Effector memory CD8-positive, alpha-beta T cell (primary cell): ENCODE measurements at regions not wholly inside any gene's neighbourhood (a gene's known extent, or its start where the extent isn't known, plus 50 kb on each side); places are given as distances from the start of the nearest gene placed in this dataset.
"Not testable (repeated sequence)": the region's sequence is repeated elsewhere in the genome, so short reads cannot be mapped to it uniquely, and the experiment has no call there.

ENCODE experiments used
- ATAC-seq: fragments of 150-1000 bp; cut with Tn5 transposase; replicated peaks from 2 replicates; pipeline ENCODE4 v1.10.0; 2021; ENCODE audit warnings: mild to moderate bottlenecking, moderate library complexity
- DNase-seq, 3 experiments: peaks; one replicate each; pipeline ENCODE4 v3.0.0; 2021
- H3K27ac Mint-ChIP-seq, 2 donors: one replicate each; pipeline ENCODE4 v1.8.0; 2022; ENCODE audit warnings: mild to moderate bottlenecking in 2 of 2, mixed read lengths in 2 of 2, moderate library complexity in 2 of 2
- H3K27me3 Mint-ChIP-seq, 2 donors: one replicate each; pipeline ENCODE4 v1.8.0; 2022; ENCODE audit warnings: mixed read lengths in 2 of 2
- H3K36me3 Mint-ChIP-seq: one replicate; pipeline ENCODE4 v1.8.0; 2022; ENCODE audit warnings: mild to moderate bottlenecking, moderate library complexity, mixed read lengths; ENCODE audit not compliant: insufficient read depth
- H3K4me1 Mint-ChIP-seq, 2 donors: one replicate each; pipeline ENCODE4 v1.8.0; 2022; ENCODE audit warnings: low read depth in 2 of 2, mixed read lengths in 2 of 2
- H3K4me3 Mint-ChIP-seq, 2 donors: one replicate each; pipeline ENCODE4 v1.8.0; 2022; ENCODE audit warnings: mild to moderate bottlenecking in 2 of 2, mixed read lengths in 2 of 2, moderate library complexity in 2 of 2
- H3K9me3 Mint-ChIP-seq, 2 donors: one replicate each; pipeline ENCODE4 v1.8.0; 2022; ENCODE audit warnings: mixed read lengths in 2 of 2

DNA sequence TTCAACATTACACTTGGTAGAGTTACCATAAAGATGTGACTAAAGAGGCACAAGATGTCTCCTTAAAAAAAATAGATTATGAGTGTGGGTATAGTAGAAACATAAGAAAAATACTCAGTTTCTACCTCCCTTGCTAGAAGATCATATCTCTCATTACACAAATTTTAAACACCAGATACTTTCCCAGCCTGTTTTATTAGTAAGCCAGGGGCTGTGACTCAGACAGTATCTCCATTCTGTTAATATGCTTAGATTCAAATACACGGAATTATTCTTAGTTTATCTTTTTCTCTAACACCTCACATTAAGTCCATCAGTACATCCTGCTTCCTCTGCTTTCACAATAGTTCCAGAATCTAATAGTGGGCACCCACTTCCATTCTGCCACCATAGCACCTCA is 561.8 kb upstream of the ADAMTS5 start:
- no peaks in the 10 kb centered on the region for H3K27me3 Mint-ChIP-seq
- H3K36me3 Mint-ChIP-seq = peaks cover 4% of the 10 kb centered on the region
- DNase-seq (no peak), ATAC-seq (no peak)
- H3K4me3 Mint-ChIP-seq = no peak overlapping the region
- H3K9me3 Mint-ChIP-seq = peaks cover 5 to 14% of the 10 kb centered on the region in 2 donors
- H3K4me1 Mint-ChIP-seq = no peaks in the 10 kb centered on the region
- H3K27ac Mint-ChIP-seq = no peak overlapping the region

DNA sequence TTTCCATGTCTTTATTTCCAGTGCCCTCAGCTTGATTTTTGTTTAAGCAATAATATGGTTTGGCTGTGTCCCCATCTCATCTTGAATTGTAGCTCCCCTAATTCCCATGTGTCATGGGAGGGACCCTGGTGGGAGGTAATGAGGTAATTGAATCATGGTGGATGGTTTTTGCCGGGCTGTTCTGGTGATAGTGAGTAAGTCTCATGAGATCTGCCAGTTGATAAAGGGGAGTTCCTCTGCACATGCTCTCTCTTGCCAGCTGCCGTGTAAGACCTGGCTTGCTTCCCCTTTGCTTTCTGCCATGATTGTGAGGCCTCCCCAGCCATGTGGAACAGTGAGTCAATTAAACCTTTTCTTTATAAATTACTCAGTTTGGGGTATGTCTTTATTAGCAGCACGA is 559.6 kb upstream of the ADAMTS5 start:
- Mint-ChIP-seq H3K9me3 (peaks cover 5 to 14% of the 10 kb centered on the region in 2 donors), H3K27me3 (no peaks in the 10 kb centered on the region), H3K4me3 (no peak overlapping the region), H3K36me3 (no peaks in the 10 kb centered on the region), H3K4me1 (no peaks in the 10 kb centered on the region), H3K27ac (no peak overlapping the region)
- DNase-seq (no peak), ATAC-seq (no peak)

DNA sequence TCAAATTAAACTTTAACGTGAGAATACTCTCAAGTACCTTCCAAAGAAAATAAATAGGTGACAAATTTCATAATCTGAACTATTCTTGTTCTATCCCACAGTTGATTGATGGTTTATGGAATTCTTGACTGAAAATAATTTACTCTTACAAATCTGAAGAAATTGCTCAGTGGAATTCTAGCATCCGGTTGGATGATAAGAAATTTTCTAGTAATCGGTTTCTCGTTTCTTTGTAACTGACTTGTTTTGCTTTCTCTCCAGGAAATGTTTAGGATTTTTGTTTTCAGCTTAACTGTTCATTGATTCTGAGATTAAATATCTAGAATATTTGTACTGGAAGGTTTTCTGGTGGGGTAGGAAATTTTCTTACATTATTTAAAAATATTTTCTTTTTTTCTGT is 558.9 kb upstream of the ADAMTS5 start:
- H3K4me1 Mint-ChIP-seq = no peaks in the 10 kb centered on the region
- H3K36me3 Mint-ChIP-seq = no peaks in the 10 kb centered on the region
- H3K27ac Mint-ChIP-seq = no peak overlapping the region
- ATAC-seq (no peak), DNase-seq (no peak)
- H3K4me3 Mint-ChIP-seq = no peak overlapping the region
- peaks cover 5 to 14% of the 10 kb centered on the region in 2 donors for H3K9me3 Mint-ChIP-seq
- no peaks in the 10 kb centered on the region for H3K27me3 Mint-ChIP-seq

DNA sequence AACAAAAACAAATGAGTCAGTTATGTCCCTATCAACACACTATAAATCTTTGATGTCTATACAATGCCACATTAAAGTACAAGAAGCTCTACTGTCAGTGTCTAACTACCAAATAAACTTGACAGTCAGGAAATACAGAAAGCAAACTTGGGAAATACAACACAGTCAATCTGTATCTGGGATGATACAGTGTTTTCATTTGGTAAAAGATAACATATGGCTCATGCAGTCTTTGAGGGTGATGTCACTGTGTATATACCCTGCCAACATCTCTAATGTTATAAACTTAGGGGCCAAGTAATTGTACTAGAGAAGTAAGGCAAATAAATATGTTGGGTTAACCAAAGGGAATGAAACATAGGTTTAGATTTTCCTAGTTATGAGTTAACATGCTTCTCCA is 552.5 kb upstream of the ADAMTS5 start:
- H3K27ac Mint-ChIP-seq = no peak overlapping the region
- peaks cover 7% of the 10 kb centered on the region in 2 donors for H3K9me3 Mint-ChIP-seq
- H3K4me3 Mint-ChIP-seq = no peak overlapping the region
- no peaks in the 10 kb centered on the region for H3K27me3 Mint-ChIP-seq
- no peak for ATAC-seq
- DNase-seq = no peak
- no peaks in the 10 kb centered on the region for H3K4me1 Mint-ChIP-seq
- H3K36me3 Mint-ChIP-seq = no peaks in the 10 kb centered on the region

DNA sequence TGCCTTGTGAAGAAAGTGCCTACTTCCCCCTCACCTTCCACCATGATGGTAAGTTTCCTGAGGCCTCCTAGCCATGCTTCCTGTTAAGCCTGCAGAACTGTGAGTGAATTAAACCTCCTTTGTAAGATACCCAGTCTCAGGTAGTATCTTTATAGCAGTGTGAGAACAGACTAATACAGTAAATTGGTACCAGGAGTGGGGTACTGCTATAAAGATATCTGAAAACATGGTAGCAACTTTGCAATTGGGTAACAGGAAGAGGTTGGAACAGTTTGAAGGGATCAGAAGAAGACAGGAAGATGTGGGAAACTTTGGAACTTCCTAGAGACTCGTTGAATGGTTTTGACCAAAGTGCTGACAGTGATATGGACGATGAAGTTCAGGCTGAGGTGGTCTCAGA is 550.3 kb upstream of the ADAMTS5 start:
- not testable (repeated sequence) for H3K36me3 Mint-ChIP-seq, ATAC-seq, H3K9me3 Mint-ChIP-seq, DNase-seq, H3K4me1 Mint-ChIP-seq, H3K27ac Mint-ChIP-seq, H3K4me3 Mint-ChIP-seq, H3K27me3 Mint-ChIP-seq

GRCh38 chr21:27515676-27516075 is 548.8 kb upstream of the ADAMTS5 start:
- H3K4me3 Mint-ChIP-seq = no peak overlapping the region
- peaks cover 11 to 14% of the 10 kb centered on the region in 2 donors for H3K9me3 Mint-ChIP-seq

DNA sequence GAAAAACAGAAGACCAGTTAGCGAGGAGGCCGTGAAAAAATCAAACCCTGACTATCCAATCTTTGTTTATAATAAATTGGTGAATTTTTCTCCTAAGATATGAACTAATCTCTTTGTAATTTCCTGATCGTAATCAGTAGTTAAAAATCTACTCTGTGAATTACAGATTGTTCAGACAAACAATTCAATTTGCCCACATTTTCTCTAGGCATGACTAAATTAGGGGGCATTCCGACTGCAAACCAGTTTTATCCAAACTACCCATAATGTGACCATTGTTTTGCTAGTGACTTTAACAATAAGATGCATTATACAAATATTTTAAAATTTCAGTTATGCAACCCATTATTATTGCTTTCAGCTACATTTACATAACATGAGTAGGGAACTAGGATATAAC is 546.9 kb upstream of the ADAMTS5 start:
- Mint-ChIP-seq H3K27ac (no peak overlapping the region), H3K9me3 (peaks cover 7 to 12% of the 10 kb centered on the region in 2 donors), H3K36me3 (no peaks in the 10 kb centered on the region), H3K4me3 (no peak overlapping the region), H3K4me1 (no peaks in the 10 kb centered on the region), H3K27me3 (no peaks in the 10 kb centered on the region)
- ATAC-seq (no peak), DNase-seq (no peak)

More at GRCh38 chr21:27515676-27516075, 548.8 kb upstream of the ADAMTS5 start:
- no peaks in the 10 kb centered on the region for H3K4me1 Mint-ChIP-seq
- DNase-seq = no peak
- ATAC-seq = no peak
- H3K27me3 Mint-ChIP-seq = no peaks in the 10 kb centered on the region
- no peaks in the 10 kb centered on the region for H3K36me3 Mint-ChIP-seq
- H3K27ac Mint-ChIP-seq = no peak overlapping the region

DNA sequence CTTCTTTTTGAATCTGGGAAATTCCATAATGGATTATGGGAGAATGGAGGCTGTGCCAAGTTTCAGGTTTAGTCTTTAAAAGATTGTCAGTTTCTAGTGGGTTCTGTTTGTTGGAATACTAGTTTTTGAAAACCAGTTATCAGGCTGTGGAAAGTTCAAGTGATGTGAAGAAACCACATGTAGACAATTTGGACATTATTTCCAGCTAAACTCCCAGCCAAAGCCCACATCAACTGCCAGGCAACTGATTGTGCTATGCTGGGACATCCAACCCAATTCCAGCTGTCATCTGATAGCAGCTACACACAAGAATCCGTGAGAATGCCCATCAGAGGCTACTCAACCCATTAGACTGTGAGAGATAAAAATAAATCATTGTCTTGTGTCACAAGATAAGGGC is 546.1 kb upstream of the ADAMTS5 start:
- no peak overlapping the region for H3K4me3 Mint-ChIP-seq
- DNase-seq (no peak), ATAC-seq (no peak)
- no peaks in the 10 kb centered on the region for H3K27me3 Mint-ChIP-seq
- no peak overlapping the region for H3K27ac Mint-ChIP-seq
- no peaks in the 10 kb centered on the region for H3K36me3 Mint-ChIP-seq
- peaks cover 7 to 12% of the 10 kb centered on the region in 2 donors for H3K9me3 Mint-ChIP-seq
- H3K4me1 Mint-ChIP-seq = no peaks in the 10 kb centered on the region

DNA sequence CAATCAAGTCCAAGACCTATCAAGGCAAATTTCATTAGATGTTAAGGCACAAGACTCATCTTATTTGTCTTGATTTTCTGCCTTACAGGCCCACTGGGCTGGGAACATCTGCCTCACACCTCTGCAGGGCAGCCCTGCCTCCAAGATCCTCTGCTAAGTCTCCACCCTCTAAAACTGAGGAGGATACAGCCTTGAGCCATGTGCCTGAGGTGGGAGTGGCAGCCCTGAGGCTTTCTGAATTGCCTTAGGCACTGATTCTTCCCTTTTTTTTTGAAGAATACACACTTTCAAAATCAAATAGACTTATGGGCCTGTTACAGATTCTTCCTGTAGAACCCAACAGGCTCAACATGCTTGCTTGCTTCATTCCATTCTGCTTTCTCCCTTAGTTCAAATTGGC is 544.3 kb upstream of the ADAMTS5 start:
- Mint-ChIP-seq H3K27me3 (no peaks in the 10 kb centered on the region), H3K27ac (no peak overlapping the region), H3K4me1 (no peaks in the 10 kb centered on the region), H3K4me3 (no peak overlapping the region), H3K36me3 (no peaks in the 10 kb centered on the region), H3K9me3 (peaks cover 5 to 7% of the 10 kb centered on the region in 2 donors)
- DNase-seq (no peak), ATAC-seq (no peak)

DNA sequence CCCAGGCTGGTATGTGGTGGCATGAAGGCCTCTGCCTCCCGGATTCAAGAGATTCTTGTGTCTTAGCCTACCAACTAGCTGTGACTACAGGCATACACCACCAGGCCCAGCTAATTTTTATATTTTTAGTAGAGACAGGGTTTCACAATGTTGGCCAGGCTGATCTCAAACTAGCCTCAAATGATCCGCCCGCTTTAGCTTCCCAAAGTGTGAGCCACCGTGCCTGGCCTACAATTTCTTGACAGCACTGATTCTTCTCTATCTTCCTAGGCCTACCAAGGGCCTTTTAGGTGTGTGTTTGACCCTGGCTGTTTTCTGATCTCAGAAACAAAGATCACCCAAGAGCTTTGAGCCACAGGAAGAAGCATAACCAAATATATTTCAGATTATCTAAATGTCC is 540.8 kb upstream of the ADAMTS5 start:
- peaks cover 5 to 7% of the 10 kb centered on the region in 2 donors for H3K9me3 Mint-ChIP-seq
- ATAC-seq = no peak

GRCh38 chr21:27505516-27505915 is 538.6 kb upstream of the ADAMTS5 start:
- no peak for ATAC-seq
- H3K9me3 Mint-ChIP-seq = peaks cover 0 to 1% of the 10 kb centered on the region in 2 donors
- no peak overlapping the region for H3K27ac Mint-ChIP-seq
- no peak for DNase-seq
- no peak overlapping the region for H3K4me3 Mint-ChIP-seq
- H3K27me3 Mint-ChIP-seq = no peaks in the 10 kb centered on the region
- no peaks in the 10 kb centered on the region for H3K4me1 Mint-ChIP-seq
- no peaks in the 10 kb centered on the region for H3K36me3 Mint-ChIP-seq

More for the DNA sequence above, 540.8 kb upstream of the ADAMTS5 start:
- Mint-ChIP-seq H3K4me1 (no peaks in the 10 kb centered on the region), H3K36me3 (no peaks in the 10 kb centered on the region), H3K27me3 (no peaks in the 10 kb centered on the region), H3K27ac (no peak overlapping the region), H3K4me3 (no peak overlapping the region)
- DNase-seq = no peak

DNA sequence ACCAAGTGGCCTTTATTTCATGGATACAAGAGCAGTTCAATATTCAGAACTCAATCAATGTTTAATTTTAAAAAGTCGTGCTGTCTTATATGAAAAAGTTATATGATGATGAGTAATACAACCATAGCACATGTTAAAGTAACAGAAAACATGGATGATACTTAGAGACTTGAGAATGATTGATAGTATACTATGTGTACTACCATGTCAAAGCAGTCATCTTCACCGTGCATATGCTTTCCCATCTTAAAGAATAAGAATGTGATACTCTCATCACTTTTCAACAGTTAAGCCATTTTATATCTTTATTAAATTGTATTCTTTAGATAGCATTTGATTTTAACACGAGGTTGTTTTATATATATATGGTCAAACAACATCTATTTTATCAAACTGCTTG is 535.9 kb upstream of the ADAMTS5 start:
- H3K9me3 Mint-ChIP-seq = peaks cover 0 to 2% of the 10 kb centered on the region in 2 donors

GRCh38 chr21:27498025-27498424 is 531.1 kb upstream of the ADAMTS5 start:
- Mint-ChIP-seq H3K4me1 (no peaks in the 10 kb centered on the region), H3K27ac (no peak overlapping the region), H3K4me3 (no peak overlapping the region), H3K27me3 (no peaks in the 10 kb centered on the region), H3K9me3 (peaks cover 0 to 6% of the 10 kb centered on the region in 2 donors), H3K36me3 (no peaks in the 10 kb centered on the region)
- ATAC-seq (no peak), DNase-seq (no peak)

More for the DNA sequence above, 535.9 kb upstream of the ADAMTS5 start:
- Mint-ChIP-seq H3K4me3 (no peak overlapping the region), H3K4me1 (no peaks in the 10 kb centered on the region), H3K27me3 (no peaks in the 10 kb centered on the region), H3K27ac (no peak overlapping the region), H3K36me3 (no peaks in the 10 kb centered on the region)
- DNase-seq (no peak), ATAC-seq (no peak)

DNA sequence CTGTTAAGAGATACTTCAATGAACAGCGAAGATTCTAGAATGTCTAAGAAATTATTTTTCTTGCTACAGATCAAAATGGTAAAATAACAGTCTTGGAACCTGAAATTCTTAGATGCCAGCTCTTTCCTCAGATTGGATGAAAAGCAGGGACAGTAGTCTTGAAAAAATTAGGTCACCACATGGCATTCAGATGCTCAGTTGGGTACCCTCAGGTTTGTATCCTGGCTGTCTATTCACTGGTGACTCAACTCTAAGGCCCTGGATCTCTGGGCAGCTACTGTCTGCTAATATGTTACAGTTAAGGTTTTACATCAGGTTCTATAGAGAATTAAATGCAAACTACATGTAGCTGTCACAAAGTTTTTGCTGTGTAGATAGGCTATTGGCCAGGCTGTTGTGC is 528.9 kb upstream of the ADAMTS5 start:
- H3K27ac Mint-ChIP-seq = no peak overlapping the region
- H3K4me1 Mint-ChIP-seq = no peaks in the 10 kb centered on the region
- H3K4me3 Mint-ChIP-seq = no peak overlapping the region
- no peaks in the 10 kb centered on the region for H3K27me3 Mint-ChIP-seq
- no peaks in the 10 kb centered on the region for H3K36me3 Mint-ChIP-seq
- ATAC-seq (no peak), DNase-seq (no peak)
- H3K9me3 Mint-ChIP-seq = peaks cover 0 to 10% of the 10 kb centered on the region in 2 donors

- Mint-ChIP-seq H3K4me1 (no peaks in the 10 kb centered on the region), H3K27me3 (no peaks in the 10 kb centered on the region), H3K9me3 (peaks cover 0 to 12% of the 10 kb centered on the region in 2 donors), H3K27ac (no peak overlapping the region), H3K36me3 (no peaks in the 10 kb centered on the region), H3K4me3 (no peak overlapping the region)
- DNase-seq (no peak), ATAC-seq (no peak)
Observed at GRCh38 chr21:27493542-27493941, 526.7 kb upstream of the ADAMTS5 start.
